HEK293 (cell line): ENCODE measurements at regions not wholly inside any gene's neighbourhood (a gene's known extent, or its start where the extent isn't known, plus 50 kb on each side); places are given as distances from the start of the nearest gene placed in this dataset.

Source experiments
- CTCF ChIA-PET: fragments of 350-600 bp; formaldehyde crosslinking; extraction: SDS; loops from one replicate; lab custom pipeline; 2021; ENCODE audit warnings: antibody characterized with exemption; lab: Yijun Ruan, JAX
- POLR2A ChIA-PET: fragments of 300-600 bp; formaldehyde crosslinking; extraction: SDS; loops from one replicate; lab custom pipeline; 2020; ENCODE audit warnings: antibody characterized with exemption, inconsistent platforms; lab: Yijun Ruan, JAX
- H3K27ac ChIP-seq: fragments of 200-500 bp; sonication (Bioruptor generic); 2 replicates; pipeline ENCODE4 v1.5.1; 2014; ENCODE audit warnings: low read depth, low read length, control low read depth, inconsistent platforms; ENCODE audit errors: extremely low read depth
- H3K36me3 ChIP-seq, 2 experiments: fragments of 200-500 bp in 1 of 2; sonication (Bioruptor generic) in 1 of 2; 1 replicate in 1 of 2; 2 replicates in 1 of 2; pipeline ENCODE4 v1.5.1; 2014 to 2017; ENCODE audit warnings: inconsistent platforms in 2 of 2, low read length in 2 of 2; ENCODE audit not compliant: control insufficient read depth in 2 of 2, insufficient read depth in 1 of 2
- H3K4me1 ChIP-seq: fragments of 200-500 bp; sonication (Bioruptor generic); 2 replicates; pipeline ENCODE4 v1.5.1; 2014; ENCODE audit warnings: mild to moderate bottlenecking, low read length, inconsistent platforms; ENCODE audit not compliant: control insufficient read depth, insufficient read depth
- H3K4me3 ChIP-seq: 2 replicates; pipeline ENCODE4 v1.5.1; 2011; ENCODE audit warnings: low read depth, mild to moderate bottlenecking, control low read depth, low read length, moderate library complexity
- H3K9me3 ChIP-seq: fragments of 200-500 bp; sonication (Bioruptor generic); 2 replicates; pipeline ENCODE4 v1.5.1; 2014; ENCODE audit warnings: low read depth, low read length, inconsistent platforms; ENCODE audit not compliant: control insufficient read depth, insufficient read depth
- AEBP2 ChIP-seq: fragments of 450-650 bp; formaldehyde crosslinking; IDR thresholded peaks from 2 replicates; pipeline ENCODE4 v1.5.1; 2016; ENCODE audit warnings: missing biosample characterization, missing genetic modification characterization, borderline replicate concordance
- KLF10 ChIP-seq: fragments of 450-650 bp; IDR thresholded peaks from 2 replicates; pipeline ENCODE4 v1.5.1; 2018; ENCODE audit warnings: missing biosample characterization, mild to moderate bottlenecking, missing genetic modification characterization
- MYNN ChIP-seq: fragments of 450-650 bp; formaldehyde crosslinking; IDR thresholded peaks from 2 replicates; pipeline ENCODE4 v1.5.1; 2016; ENCODE audit warnings: missing biosample characterization, missing genetic modification characterization, borderline replicate concordance
- ZBTB7A ChIP-seq: fragments of 450-650 bp; formaldehyde crosslinking; IDR thresholded peaks from 2 replicates; pipeline ENCODE4 v1.5.1; 2016; ENCODE audit warnings: low read depth, missing biosample characterization, missing genetic modification characterization
- ZFP41 ChIP-seq: fragments of 450-650 bp; formaldehyde crosslinking; IDR thresholded peaks from 2 replicates; pipeline ENCODE4 v1.5.1; 2016; ENCODE audit warnings: missing biosample characterization, missing genetic modification characterization, borderline replicate concordance
- ZNF146 ChIP-seq: fragments of 450-650 bp; formaldehyde crosslinking; IDR thresholded peaks from 2 replicates; pipeline ENCODE4 v1.5.1; 2016; ENCODE audit warnings: missing biosample characterization, missing genetic modification characterization
- ZNF221 ChIP-seq: fragments of 450-650 bp; formaldehyde crosslinking; IDR thresholded peaks from 2 replicates; pipeline ENCODE4 v1.5.1; 2017; ENCODE audit warnings: missing biosample characterization, missing genetic modification characterization, borderline replicate concordance
- ZNF433 ChIP-seq: fragments of 450-650 bp; formaldehyde crosslinking; IDR thresholded peaks from 2 replicates; pipeline ENCODE4 v1.5.1; 2016; ENCODE audit warnings: missing biosample characterization, missing genetic modification characterization, low read depth
- ZNF585B ChIP-seq: fragments of 450-650 bp; formaldehyde crosslinking; IDR thresholded peaks from 2 replicates; pipeline ENCODE4 v1.5.1; 2016; ENCODE audit warnings: missing biosample characterization, missing genetic modification characterization
- ZNF600 ChIP-seq: fragments of 450-650 bp; formaldehyde crosslinking; IDR thresholded peaks from 2 replicates; pipeline ENCODE4 v1.5.1; 2016; ENCODE audit warnings: missing biosample characterization, missing genetic modification characterization
- ZNF639 ChIP-seq: fragments of 450-650 bp; formaldehyde crosslinking; IDR thresholded peaks from 2 replicates; pipeline ENCODE4 v1.5.1; 2016; ENCODE audit warnings: missing biosample characterization, missing genetic modification characterization
- ZNF747 ChIP-seq: fragments of 450-650 bp; formaldehyde crosslinking; IDR thresholded peaks from 2 replicates; pipeline ENCODE4 v1.5.1; 2016; ENCODE audit warnings: missing biosample characterization, missing genetic modification characterization
- TF ChIP-seq, protein P1 (sequence below): fragments of 450-650 bp; formaldehyde crosslinking; IDR thresholded peaks from 2 replicates; pipeline ENCODE4 v1.5.1; 2016; ENCODE audit warnings: missing biosample characterization, missing genetic modification characterization, borderline replicate concordance
- TF ChIP-seq, protein P2 (sequence below): fragments of 450-650 bp; formaldehyde crosslinking; IDR thresholded peaks from 2 replicates; pipeline ENCODE4 v1.5.1; 2016; ENCODE audit warnings: missing biosample characterization, missing genetic modification characterization
- TF ChIP-seq, protein P3 (sequence below): fragments of 450-650 bp; formaldehyde crosslinking; IDR thresholded peaks from 2 replicates; pipeline ENCODE4 v1.5.1; 2016; ENCODE audit warnings: missing biosample characterization, missing genetic modification characterization
- TF ChIP-seq, protein P4 (sequence below): fragments of 450-650 bp; formaldehyde crosslinking; IDR thresholded peaks from 2 replicates; pipeline ENCODE4 v1.5.1; 2016; ENCODE audit warnings: missing biosample characterization, missing genetic modification characterization

DNA sequence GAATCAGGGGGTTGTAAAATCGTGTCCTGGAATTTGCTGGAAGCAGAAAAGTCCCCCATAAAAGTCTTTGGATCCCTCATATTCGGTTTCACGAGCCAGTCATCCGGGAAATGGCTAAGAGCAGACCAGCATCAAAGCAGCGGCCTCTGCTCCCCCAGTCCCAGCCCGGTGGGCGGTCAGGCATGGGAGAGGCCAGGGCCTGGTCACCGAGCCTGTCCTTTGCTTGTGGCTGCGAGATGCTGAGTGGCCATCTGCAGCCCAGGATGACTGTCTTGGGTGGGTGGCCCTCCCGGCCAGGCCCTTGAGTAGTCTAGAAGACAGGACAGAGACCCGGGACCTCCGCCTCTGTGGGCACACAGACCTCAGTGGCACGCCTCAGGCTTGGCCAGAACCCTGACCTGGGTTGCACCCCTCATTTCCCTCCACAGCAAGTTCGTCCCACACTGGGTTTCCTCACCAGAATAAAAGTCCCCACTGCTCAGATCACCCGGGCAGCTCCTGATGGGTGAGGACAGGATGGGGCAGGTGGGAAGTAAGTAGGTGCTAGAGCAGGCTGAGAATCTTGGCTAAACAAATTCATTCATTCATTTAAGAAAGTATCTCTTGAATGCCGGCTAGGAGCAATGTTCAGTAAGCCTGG lies 172.1 kb downstream of the BMP7 start:
- no peaks in the 10 kb centered on the region for H3K9me3 ChIP-seq
- no peaks in the 10 kb centered on the region for H3K36me3 ChIP-seq
- H3K4me1 ChIP-seq: no peaks in the 10 kb centered on the region
- no peak overlapping the region for H3K4me3 ChIP-seq
- ChIA-PET POLR2A (no interaction called here), CTCF (interaction anchor here (1.2 to 7.2 kb wide), 2 partner anchors 238 to 251 kb away, joined by 4 to 165 read pairs; no protein-coding TSS in a partner anchor)
- no peak overlapping the region for H3K27ac ChIP-seq
- TF ChIP-seq ZBTB7A (no peak), ZNF221 (tag by site-specific recombination) (no peak), MYNN (tag by site-specific recombination) (peak; percentile 60; the same call in 1 of the 2 replicates)

DNA sequence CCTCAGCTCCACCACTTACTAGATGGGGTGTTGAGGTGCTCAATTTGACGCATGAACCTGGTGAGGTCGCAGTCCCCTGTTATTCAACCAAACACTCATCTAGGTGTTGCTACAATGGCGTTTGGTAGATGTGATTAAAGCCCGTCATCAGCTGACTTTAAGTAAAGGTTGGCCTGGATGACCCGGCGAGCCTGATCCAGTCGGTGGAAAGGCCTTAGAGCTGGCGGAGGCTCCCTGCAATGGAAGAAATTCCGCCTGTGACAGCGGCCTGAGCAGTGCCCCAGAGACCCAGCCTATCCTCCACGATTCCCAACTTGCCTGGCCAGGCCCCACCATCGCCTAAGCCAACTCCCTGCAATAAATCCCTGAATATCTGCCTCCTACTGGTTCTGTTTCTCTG lies 171.4 kb downstream of the BMP7 start:
- no peak for TF ChIP-seq AEBP2
- no peak for TF ChIP-seq ZNF433 (tag by site-specific recombination)
- TF ChIP-seq ZNF585B: no peak
- TF ChIP-seq, protein P1, sequence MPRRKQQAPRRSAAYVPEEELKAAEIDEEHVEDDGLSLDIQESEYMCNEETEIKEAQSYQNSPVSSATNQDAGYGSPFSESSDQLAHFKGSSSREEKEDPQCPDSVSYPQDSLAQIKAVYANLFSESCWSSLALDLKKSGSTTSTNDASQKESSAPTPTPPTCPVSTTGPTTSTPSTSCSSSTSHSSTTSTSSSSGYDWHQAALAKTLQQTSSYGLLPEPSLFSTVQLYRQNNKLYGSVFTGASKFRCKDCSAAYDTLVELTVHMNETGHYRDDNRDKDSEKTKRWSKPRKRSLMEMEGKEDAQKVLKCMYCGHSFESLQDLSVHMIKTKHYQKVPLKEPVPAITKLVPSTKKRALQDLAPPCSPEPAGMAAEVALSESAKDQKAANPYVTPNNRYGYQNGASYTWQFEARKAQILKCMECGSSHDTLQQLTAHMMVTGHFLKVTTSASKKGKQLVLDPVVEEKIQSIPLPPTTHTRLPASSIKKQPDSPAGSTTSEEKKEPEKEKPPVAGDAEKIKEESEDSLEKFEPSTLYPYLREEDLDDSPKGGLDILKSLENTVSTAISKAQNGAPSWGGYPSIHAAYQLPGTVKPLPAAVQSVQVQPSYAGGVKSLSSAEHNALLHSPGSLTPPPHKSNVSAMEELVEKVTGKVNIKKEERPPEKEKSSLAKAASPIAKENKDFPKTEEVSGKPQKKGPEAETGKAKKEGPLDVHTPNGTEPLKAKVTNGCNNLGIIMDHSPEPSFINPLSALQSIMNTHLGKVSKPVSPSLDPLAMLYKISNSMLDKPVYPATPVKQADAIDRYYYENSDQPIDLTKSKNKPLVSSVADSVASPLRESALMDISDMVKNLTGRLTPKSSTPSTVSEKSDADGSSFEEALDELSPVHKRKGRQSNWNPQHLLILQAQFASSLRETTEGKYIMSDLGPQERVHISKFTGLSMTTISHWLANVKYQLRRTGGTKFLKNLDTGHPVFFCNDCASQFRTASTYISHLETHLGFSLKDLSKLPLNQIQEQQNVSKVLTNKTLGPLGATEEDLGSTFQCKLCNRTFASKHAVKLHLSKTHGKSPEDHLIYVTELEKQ (tag by site-specific recombination): no peak
- no peak for TF ChIP-seq ZNF146 (tag by site-specific recombination)
- no peak for TF ChIP-seq ZFP41 (tag by site-specific recombination)
- TF ChIP-seq ZNF747 (tag by site-specific recombination): no peak
- TF ChIP-seq, all 188 proteins: peak for 0
- no peaks in the 10 kb centered on the region for H3K4me1 ChIP-seq
- CTCF ChIA-PET: interaction anchor here (0.6 to 7.2 kb wide), 4 partner anchors 9 to 786 kb away, joined by 3 to 165 read pairs (median 4); no protein-coding TSS in a partner anchor
- POLR2A ChIA-PET: no interaction called here
- no peaks in the 10 kb centered on the region for H3K36me3 ChIP-seq
- H3K9me3 ChIP-seq: no peaks in the 10 kb centered on the region
- no peak overlapping the region for H3K27ac ChIP-seq
- no peak overlapping the region for H3K4me3 ChIP-seq

GRCh38 chr20:57095426-57095825 lies 171.0 kb downstream of the BMP7 start:
- H3K9me3 ChIP-seq: no peaks in the 10 kb centered on the region
- no peaks in the 10 kb centered on the region for H3K36me3 ChIP-seq
- ChIA-PET CTCF (interaction anchor here (0.6 to 7.2 kb wide), 4 partner anchors 8 to 786 kb away, joined by 3 to 165 read pairs (median 4); no protein-coding TSS in a partner anchor), POLR2A (no interaction called here)
- H3K4me1 ChIP-seq: no peaks in the 10 kb centered on the region
- H3K4me3 ChIP-seq: no peak overlapping the region
- H3K27ac ChIP-seq: no peak overlapping the region
- TF ChIP-seq, protein P2, sequence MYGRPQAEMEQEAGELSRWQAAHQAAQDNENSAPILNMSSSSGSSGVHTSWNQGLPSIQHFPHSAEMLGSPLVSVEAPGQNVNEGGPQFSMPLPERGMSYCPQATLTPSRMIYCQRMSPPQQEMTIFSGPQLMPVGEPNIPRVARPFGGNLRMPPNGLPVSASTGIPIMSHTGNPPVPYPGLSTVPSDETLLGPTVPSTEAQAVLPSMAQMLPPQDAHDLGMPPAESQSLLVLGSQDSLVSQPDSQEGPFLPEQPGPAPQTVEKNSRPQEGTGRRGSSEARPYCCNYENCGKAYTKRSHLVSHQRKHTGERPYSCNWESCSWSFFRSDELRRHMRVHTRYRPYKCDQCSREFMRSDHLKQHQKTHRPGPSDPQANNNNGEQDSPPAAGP (tag by site-specific recombination): no peak
- TF ChIP-seq, protein P3, sequence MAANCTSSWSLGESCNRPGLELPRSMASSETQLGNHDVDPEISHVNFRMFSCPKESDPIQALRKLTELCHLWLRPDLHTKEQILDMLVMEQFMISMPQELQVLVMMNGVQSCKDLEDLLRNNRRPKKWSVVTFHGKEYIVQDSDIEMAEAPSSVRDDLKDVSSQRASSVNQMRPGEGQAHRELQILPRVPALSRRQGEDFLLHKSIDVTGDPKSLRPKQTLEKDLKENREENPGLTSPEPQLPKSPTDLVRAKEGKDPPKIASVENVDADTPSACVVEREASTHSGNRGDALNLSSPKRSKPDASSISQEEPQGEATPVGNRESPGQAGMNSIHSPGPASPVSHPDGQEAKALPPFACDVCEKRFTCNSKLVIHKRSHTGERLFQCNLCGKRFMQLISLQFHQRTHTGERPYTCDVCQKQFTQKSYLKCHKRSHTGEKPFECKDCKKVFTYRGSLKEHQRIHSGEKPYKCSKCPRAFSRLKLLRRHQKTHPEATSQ: no peak
- TF ChIP-seq ZNF600 (no peak), ZNF639 (tag by site-specific recombination) (no peak), ZNF146 (tag by site-specific recombination) (no peak), KLF10 (tag by site-specific recombination) (no peak)
- TF ChIP-seq, protein P4, sequence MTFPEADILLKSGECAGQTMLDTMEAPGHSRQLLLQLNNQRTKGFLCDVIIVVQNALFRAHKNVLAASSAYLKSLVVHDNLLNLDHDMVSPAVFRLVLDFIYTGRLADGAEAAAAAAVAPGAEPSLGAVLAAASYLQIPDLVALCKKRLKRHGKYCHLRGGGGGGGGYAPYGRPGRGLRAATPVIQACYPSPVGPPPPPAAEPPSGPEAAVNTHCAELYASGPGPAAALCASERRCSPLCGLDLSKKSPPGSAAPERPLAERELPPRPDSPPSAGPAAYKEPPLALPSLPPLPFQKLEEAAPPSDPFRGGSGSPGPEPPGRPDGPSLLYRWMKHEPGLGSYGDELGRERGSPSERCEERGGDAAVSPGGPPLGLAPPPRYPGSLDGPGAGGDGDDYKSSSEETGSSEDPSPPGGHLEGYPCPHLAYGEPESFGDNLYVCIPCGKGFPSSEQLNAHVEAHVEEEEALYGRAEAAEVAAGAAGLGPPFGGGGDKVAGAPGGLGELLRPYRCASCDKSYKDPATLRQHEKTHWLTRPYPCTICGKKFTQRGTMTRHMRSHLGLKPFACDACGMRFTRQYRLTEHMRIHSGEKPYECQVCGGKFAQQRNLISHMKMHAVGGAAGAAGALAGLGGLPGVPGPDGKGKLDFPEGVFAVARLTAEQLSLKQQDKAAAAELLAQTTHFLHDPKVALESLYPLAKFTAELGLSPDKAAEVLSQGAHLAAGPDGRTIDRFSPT (tag by site-specific recombination): no peak
